Keratinocyte (primary cell): ENCODE measurements at regions not wholly inside any gene's neighbourhood (a gene's known extent, or its start where the extent isn't known, plus 50 kb on each side); places are given as distances from the start of the nearest gene placed in this dataset.

ENCODE experiments used
- DNase-seq: peaks from one replicate; pipeline ENCODE4 v3.0.0-alpha.2; 2011; ENCODE audit warnings: low read depth, missing footprints, low spot score
- FAIRE-seq: peaks from 2 replicates; lab custom pipeline; 2011; peaks lifted over from hg19 to GRCh38; lab: Jason Lieb, UNC
- H2AFZ ChIP-seq: 2 replicates; pipeline ENCODE4 v1.6.0; 2012; ENCODE audit warnings: low read length, control low read depth, inconsistent platforms; ENCODE audit not compliant: control insufficient read depth
- H3K27ac ChIP-seq: 2 replicates; pipeline ENCODE4 v1.5.1; 2011; ENCODE audit warnings: low read length; ENCODE audit not compliant: control insufficient read depth, insufficient read depth
- H3K27me3 ChIP-seq: 3 replicates; pipeline ENCODE4 v1.6.0; 2011; ENCODE audit warnings: low read length; ENCODE audit not compliant: control insufficient read depth, insufficient read depth; ENCODE audit errors: extremely low read depth
- H3K36me3 ChIP-seq, 2 experiments: 2 replicates in 1 of 2; 3 replicates in 1 of 2; pipeline ENCODE4 v1.5.1; 2011; ENCODE audit warnings: low read length in 2 of 2, mild to moderate bottlenecking in 1 of 2; ENCODE audit not compliant: control insufficient read depth in 2 of 2, insufficient read depth in 2 of 2; ENCODE audit errors: extremely low read depth in 1 of 2
- H3K4me1 ChIP-seq: 3 replicates; pipeline ENCODE4 v1.5.1; 2011; ENCODE audit warnings: low read length; ENCODE audit not compliant: control insufficient read depth, insufficient read depth; ENCODE audit errors: extremely low read depth
- H3K4me2 ChIP-seq: 3 replicates; pipeline ENCODE4 v1.6.0; 2011; ENCODE audit warnings: low read depth, low read length; ENCODE audit not compliant: control insufficient read depth, insufficient read depth; ENCODE audit errors: extremely low read depth
- H3K4me3 ChIP-seq, 3 experiments: fragments of 200-600 bp in 1 of 3; sonication (generic) in 1 of 3; 2 replicates in 2 of 3; 3 replicates in 1 of 3; pipeline ENCODE4 v1.5.1; 2011 to 2016; ENCODE audit warnings: low read length in 3 of 3, mild to moderate bottlenecking in 3 of 3, control low read depth in 2 of 3, inconsistent platforms in 1 of 3, low read depth in 1 of 3, mixed read lengths in 1 of 3, mixed run types in 1 of 3, moderate library complexity in 1 of 3; ENCODE audit not compliant: control insufficient read depth in 2 of 3, insufficient read depth in 2 of 3; ENCODE audit errors: extremely low read depth in 1 of 3
- H3K79me2 ChIP-seq: 2 replicates; pipeline ENCODE4 v1.6.0; 2012; ENCODE audit warnings: low read length; ENCODE audit not compliant: control insufficient read depth, insufficient read depth
- H3K9ac ChIP-seq: 3 replicates; pipeline ENCODE4 v1.6.0; 2011; ENCODE audit warnings: low read length; ENCODE audit not compliant: control insufficient read depth, insufficient read depth; ENCODE audit errors: extremely low read depth
- H3K9me1 ChIP-seq: 3 replicates; pipeline ENCODE4 v1.6.0; 2011; ENCODE audit warnings: low read length; ENCODE audit not compliant: control insufficient read depth, insufficient read depth; ENCODE audit errors: extremely low read depth
- H3K9me3 ChIP-seq: 2 replicates; pipeline ENCODE4 v1.5.1; 2012; ENCODE audit warnings: low read depth, low read length; ENCODE audit not compliant: control insufficient read depth
- H4K20me1 ChIP-seq: 3 replicates; pipeline ENCODE4 v1.6.0; 2011; ENCODE audit warnings: low read length; ENCODE audit not compliant: control insufficient read depth, insufficient read depth; ENCODE audit errors: extremely low read depth
- EZH2 ChIP-seq: IDR thresholded peaks from one replicate; pipeline ENCODE4 v1.6.1; 2012; ENCODE audit warnings: inconsistent platforms, mild to moderate bottlenecking, low read length, moderate library complexity
- dilution Hi-C: fragments of 300-500 bp; cut with MboI; formaldehyde crosslinking; loops from one replicate; pipeline ENCODE4 v1.7.0; 2020; ENCODE audit warnings: low sequenced_read_pairs; ENCODE audit not compliant: extremely low pct_ligation_motif_present
- TF ChIP-seq, protein P1 (sequence below), 3 experiments: IDR thresholded peaks in 1 of 3; conservative IDR thresholded peaks in 1 of 3; optimal IDR thresholded peaks in 1 of 3; 2 replicates in 2 of 3; 3 replicates in 1 of 3; pipeline versions ENCODE3 to v1.5.1; 2011; ENCODE audit warnings: low read length in 3 of 3, mild to moderate bottlenecking in 3 of 3, moderate library complexity in 2 of 3, control low read depth in 1 of 3, inconsistent platforms in 1 of 3; ENCODE audit not compliant: insufficient read depth in 2 of 3; ENCODE audit errors: extremely low read depth in 1 of 3

DNA sequence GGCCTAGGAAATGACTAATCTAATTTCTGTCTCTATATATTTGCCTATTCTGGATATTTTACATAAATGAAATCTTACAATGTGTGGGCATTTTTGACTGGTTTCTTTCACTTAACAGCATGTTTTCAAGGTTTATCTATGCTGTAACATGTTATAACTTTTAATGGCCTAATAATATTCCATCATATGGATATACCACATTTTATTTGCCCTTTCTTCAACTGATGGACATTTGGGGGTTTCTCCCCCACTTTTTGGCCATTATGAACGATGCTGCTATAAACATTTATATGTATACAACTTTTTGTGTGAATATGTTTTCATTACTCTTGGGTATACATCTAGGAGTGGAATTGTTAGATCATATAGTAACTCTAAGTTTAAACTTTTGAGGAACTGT lies 357.3 kb upstream of the ADAMTS9 start:
- no peak overlapping the region for H3K4me2 ChIP-seq
- no peak overlapping the region for H3K4me3 ChIP-seq
- H3K9me3 ChIP-seq = no peaks in the 10 kb centered on the region
- no peaks in the 10 kb centered on the region for H3K36me3 ChIP-seq
- H3K9ac ChIP-seq = no peak overlapping the region
- H4K20me1 ChIP-seq = no peaks in the 10 kb centered on the region
- TF ChIP-seq, protein P1, sequence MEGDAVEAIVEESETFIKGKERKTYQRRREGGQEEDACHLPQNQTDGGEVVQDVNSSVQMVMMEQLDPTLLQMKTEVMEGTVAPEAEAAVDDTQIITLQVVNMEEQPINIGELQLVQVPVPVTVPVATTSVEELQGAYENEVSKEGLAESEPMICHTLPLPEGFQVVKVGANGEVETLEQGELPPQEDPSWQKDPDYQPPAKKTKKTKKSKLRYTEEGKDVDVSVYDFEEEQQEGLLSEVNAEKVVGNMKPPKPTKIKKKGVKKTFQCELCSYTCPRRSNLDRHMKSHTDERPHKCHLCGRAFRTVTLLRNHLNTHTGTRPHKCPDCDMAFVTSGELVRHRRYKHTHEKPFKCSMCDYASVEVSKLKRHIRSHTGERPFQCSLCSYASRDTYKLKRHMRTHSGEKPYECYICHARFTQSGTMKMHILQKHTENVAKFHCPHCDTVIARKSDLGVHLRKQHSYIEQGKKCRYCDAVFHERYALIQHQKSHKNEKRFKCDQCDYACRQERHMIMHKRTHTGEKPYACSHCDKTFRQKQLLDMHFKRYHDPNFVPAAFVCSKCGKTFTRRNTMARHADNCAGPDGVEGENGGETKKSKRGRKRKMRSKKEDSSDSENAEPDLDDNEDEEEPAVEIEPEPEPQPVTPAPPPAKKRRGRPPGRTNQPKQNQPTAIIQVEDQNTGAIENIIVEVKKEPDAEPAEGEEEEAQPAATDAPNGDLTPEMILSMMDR (optimal IDR thresholded peaks at IDR 0.05 in 1 of 3, IDR thresholded peaks at IDR 0.05 in 1 of 3, conservative IDR thresholded peaks at IDR 0.05 in 1 of 3; ENCODE audit: extremely low read depth in 1 of 3, insufficient read depth in 2 of 3, low read length in 3 of 3) = no peak
- no peak for TF ChIP-seq EZH2
- no peak overlapping the region for H3K27ac ChIP-seq
- dilution Hi-C loops = no loop called here
- H2AFZ ChIP-seq = no peak overlapping the region
- H3K27me3 ChIP-seq = no peaks in the 10 kb centered on the region
- no peaks in the 10 kb centered on the region for H3K9me1 ChIP-seq
- peaks cover 9% of the 10 kb centered on the region for H3K4me1 ChIP-seq
- no peaks in the 10 kb centered on the region for H3K79me2 ChIP-seq
- DNase-seq (no peak), FAIRE-seq (no peak)

DNA sequence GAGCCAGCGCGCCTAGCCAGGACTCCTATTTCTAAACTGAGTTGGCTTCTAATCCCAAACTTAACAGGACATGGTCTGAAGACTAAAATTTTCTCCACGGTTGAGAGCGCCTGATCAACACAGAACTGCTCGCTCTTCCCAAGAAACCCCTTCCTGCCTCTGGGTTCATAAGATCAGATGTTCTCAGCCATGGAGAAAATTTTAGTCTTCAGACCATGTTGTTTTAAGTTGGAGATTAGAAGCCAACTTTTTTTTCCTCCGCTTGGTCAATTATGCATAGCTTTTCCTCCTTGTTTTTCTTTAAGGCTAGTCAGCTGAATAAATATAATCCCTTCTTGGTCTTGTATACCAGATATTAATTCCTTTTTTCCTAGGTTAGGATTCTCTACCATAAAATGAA lies 356.6 kb upstream of the ADAMTS9 start:
- Histone ChIP-seq H3K36me3 (no peaks in the 10 kb centered on the region), H4K20me1 (no peaks in the 10 kb centered on the region), H3K4me1 (peaks cover 9% of the 10 kb centered on the region), H3K79me2 (no peaks in the 10 kb centered on the region), H3K9me1 (no peaks in the 10 kb centered on the region), H3K9ac (no peak overlapping the region), H3K4me3 (no peak overlapping the region), H3K27ac (no peak overlapping the region), H3K4me2 (no peak overlapping the region), H3K9me3 (no peaks in the 10 kb centered on the region), H3K27me3 (no peaks in the 10 kb centered on the region), H2AFZ (no peak overlapping the region)
- TF ChIP-seq EZH2 = no peak
- TF ChIP-seq, protein P1 (optimal IDR thresholded peaks at IDR 0.05 in 1 of 3, IDR thresholded peaks at IDR 0.05 in 1 of 3, conservative IDR thresholded peaks at IDR 0.05 in 1 of 3; ENCODE audit: extremely low read depth in 1 of 3, insufficient read depth in 2 of 3, low read length in 3 of 3) = no peak
- DNase-seq (no peak), FAIRE-seq (no peak)
- dilution Hi-C loops = no loop called here
